ENCODE measurements at regions not wholly inside any gene's neighbourhood (a gene's known extent, or its start where the extent isn't known, plus 50 kb on each side); places are given as distances from the start of the nearest gene placed in this dataset.

DNA sequence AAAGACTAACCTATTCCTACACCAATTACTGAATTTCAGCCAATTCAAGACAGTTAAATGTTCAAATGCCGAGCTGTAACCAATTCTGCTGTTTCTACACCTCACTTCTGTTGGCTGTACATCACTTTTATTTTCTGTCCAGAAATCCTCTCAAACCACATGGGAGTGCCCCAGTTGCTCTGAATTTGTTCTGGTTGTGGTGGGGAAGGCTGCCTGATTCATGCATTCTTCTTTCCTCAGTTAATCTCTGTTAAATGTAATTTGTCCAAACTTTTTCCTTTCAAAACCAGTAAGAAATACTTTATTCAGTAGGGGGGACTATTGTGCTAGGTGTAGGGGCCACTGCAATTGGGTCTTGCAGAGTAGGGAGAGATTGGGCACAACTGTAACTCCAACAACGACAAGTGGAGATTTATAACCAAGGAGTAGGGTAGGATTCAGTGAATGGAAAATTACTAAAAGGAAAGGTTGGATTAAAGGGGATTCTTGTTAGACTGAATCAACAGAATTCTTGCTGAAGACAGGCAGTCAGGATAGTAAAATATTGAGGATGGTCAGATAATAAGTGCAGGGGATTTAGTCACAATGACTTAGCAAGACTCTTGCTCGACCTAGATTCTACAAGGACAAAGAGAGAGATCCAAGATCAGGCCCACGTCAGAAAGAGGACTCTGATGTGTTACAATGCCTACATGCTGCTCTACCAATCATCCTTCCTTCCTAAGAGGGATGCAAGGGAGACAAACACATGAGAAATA is 593.5 kb upstream of the FAT3 start:
- TF ChIP-seq POLR2A (IDR thresholded peaks at IDR 0.05; ENCODE audit: low read depth, low read length) (no peak), RAD21 (IDR thresholded peaks at IDR 0.05; ENCODE audit: low read length) (no peak), RFX5 (IDR thresholded peaks at IDR 0.05; ENCODE audit: low read depth, low read length) (no peak), MAFK (IDR thresholded peaks at IDR 0.05; ENCODE audit: low read depth, low read length) (no peak), RCOR1 (IDR thresholded peaks at IDR 0.05; ENCODE audit: insufficient replicate concordance, low read length) (no peak), FOS (IDR thresholded peaks at IDR 0.05; ENCODE audit: low read depth, low read length) (no peak), SMC3 (IDR thresholded peaks at IDR 0.05; ENCODE audit: low read depth, low read length) (no peak), USF2 (IDR thresholded peaks at IDR 0.05; ENCODE audit: low read depth, low read length) (no peak), MXI1 (IDR thresholded peaks at IDR 0.05; ENCODE audit: borderline replicate concordance, low read depth, low read length) (no peak)
- TF ChIP-seq, protein P1, sequence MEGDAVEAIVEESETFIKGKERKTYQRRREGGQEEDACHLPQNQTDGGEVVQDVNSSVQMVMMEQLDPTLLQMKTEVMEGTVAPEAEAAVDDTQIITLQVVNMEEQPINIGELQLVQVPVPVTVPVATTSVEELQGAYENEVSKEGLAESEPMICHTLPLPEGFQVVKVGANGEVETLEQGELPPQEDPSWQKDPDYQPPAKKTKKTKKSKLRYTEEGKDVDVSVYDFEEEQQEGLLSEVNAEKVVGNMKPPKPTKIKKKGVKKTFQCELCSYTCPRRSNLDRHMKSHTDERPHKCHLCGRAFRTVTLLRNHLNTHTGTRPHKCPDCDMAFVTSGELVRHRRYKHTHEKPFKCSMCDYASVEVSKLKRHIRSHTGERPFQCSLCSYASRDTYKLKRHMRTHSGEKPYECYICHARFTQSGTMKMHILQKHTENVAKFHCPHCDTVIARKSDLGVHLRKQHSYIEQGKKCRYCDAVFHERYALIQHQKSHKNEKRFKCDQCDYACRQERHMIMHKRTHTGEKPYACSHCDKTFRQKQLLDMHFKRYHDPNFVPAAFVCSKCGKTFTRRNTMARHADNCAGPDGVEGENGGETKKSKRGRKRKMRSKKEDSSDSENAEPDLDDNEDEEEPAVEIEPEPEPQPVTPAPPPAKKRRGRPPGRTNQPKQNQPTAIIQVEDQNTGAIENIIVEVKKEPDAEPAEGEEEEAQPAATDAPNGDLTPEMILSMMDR (conservative IDR thresholded peaks at IDR 0.05; ENCODE audit: low read depth, low read length): no peak
- TF ChIP-seq, protein P2, sequence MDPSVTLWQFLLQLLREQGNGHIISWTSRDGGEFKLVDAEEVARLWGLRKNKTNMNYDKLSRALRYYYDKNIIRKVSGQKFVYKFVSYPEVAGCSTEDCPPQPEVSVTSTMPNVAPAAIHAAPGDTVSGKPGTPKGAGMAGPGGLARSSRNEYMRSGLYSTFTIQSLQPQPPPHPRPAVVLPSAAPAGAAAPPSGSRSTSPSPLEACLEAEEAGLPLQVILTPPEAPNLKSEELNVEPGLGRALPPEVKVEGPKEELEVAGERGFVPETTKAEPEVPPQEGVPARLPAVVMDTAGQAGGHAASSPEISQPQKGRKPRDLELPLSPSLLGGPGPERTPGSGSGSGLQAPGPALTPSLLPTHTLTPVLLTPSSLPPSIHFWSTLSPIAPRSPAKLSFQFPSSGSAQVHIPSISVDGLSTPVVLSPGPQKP (IDR thresholded peaks at IDR 0.05; ENCODE audit: borderline replicate concordance, low read depth, low read length): no peak

All from IMR-90 (cell line).